Right lobe of liver (tissue), 6 donors: ENCODE measurements at regions not wholly inside any gene's neighbourhood (a gene's known extent, or its start where the extent isn't known, plus 50 kb on each side); places are given as distances from the start of the nearest gene placed in this dataset.

Experiments used
- ATAC-seq, 4 donors: fragments of 200-7000 bp; cut with Tn5 transposase; one replicate each; pipeline ENCODE4 v1.9.1; 2020; ENCODE audit warnings: mild to moderate bottlenecking in 4 of 4, moderate library complexity in 4 of 4
- DNase-seq, 3 donors: peaks; one replicate each; pipeline ENCODE4 v3.0.0-alpha.2; 2020
- H3K27ac ChIP-seq, 3 donors: fragments of 200-600 bp; one replicate each; pipeline ENCODE4 v1.8.0; 2022
- H3K27me3 ChIP-seq, 2 donors: fragments of 200-600 bp; one replicate each; pipeline ENCODE4 v1.8.0; 2022
- H3K36me3 ChIP-seq, 4 donors: fragments of 200-600 bp; sonication (generic) in 1 of 4; one replicate each; pipeline versions ENCODE4 v1.5.1 to v1.8.0; 2017 to 2022; ENCODE audit warnings: control low read depth in 1 of 4
- H3K4me1 ChIP-seq, 4 donors: fragments of 200-600 bp; sonication (generic) in 1 of 4; one replicate each; pipeline versions ENCODE4 v1.5.1 to v1.8.0; 2017 to 2022; ENCODE audit warnings: control low read depth in 1 of 4
- H3K4me3 ChIP-seq, 3 donors: fragments of 200-600 bp; one replicate each; pipeline ENCODE4 v1.8.0; 2022
- H3K9me3 ChIP-seq, 4 donors: fragments of 200-600 bp; sonication (generic) in 1 of 4; one replicate each; pipeline versions ENCODE4 v1.5.1 to v1.8.0; 2017 to 2022; ENCODE audit warnings: control low read depth in 1 of 4
- POLR2A ChIP-seq: fragments of 450-650 bp; IDR thresholded peaks from one replicate; pipeline ENCODE4 v1.6.1; 2017; ENCODE audit warnings: antibody characterized with exemption, mild to moderate bottlenecking
- WGBS: methylation state at CpG from one replicate; pipeline ENCODE4 v1.1.6; 2018; ENCODE audit warnings: low coverage, low lambda C conversion rate; ENCODE audit not compliant: insufficient coverage; ENCODE audit errors: missing lambda C conversion rate; 5-methylcytosine and 5-hydroxymethylcytosine counted together
- intact Hi-C, 2 donors: fragments of 100-400 bp; cut with DNase I; formaldehyde crosslinking; loops; one replicate each; pipeline versions ENCODE4 v1.11.2 to v1.14.1; 2022
- TF ChIP-seq, protein P1 (sequence below), 4 donors: fragments of 200-600 bp in 3 of 4; fragments of 450-650 bp in 1 of 4; IDR thresholded peaks; one replicate each; pipeline versions ENCODE4 v1.5.1 to v1.8.0; 2016 to 2022; ENCODE audit warnings: antibody characterized with exemption in 4 of 4, mild to moderate bottlenecking in 2 of 4
- donor health status: DM: no; HTN: yes; CAD: no.
- donor health status: DM: no; HTN: no; CAD: no.
- donor health status: DM: no; HTN: no; CAD: no.
- donor health status: DM: no; HTN: yes; CAD: no.
- donor health status: DM: no; HTN: yes; CAD: no.

DNA sequence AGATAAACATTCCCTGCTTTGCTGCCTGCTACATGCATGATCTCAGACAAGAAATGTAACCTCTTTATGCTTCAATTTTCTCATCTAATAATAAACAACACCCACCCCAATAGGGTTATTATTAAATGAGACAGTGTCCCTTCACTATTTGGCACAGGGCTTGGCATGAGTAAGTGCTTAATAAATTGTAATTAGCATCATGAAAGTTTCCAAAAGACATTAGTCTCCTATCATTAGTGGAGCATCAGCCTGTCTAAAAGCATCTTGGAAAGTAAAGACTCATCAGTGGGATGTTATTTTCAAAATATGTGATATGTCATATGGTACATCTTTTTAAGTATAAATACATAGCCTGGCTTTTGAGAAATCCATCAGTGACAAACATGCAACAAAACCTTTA lies 275.0 kb downstream of the ZEB2 start:
- Histone ChIP-seq H3K27me3 (no peaks in the 10 kb centered on the region), H3K27ac (no peak overlapping the region), H3K36me3 (no peaks in the 10 kb centered on the region), H3K9me3 (no peaks in the 10 kb centered on the region), H3K4me1 (no peaks in the 10 kb centered on the region), H3K4me3 (no peak overlapping the region)
- intact Hi-C loops: no loop called here
- TF ChIP-seq, protein P1, sequence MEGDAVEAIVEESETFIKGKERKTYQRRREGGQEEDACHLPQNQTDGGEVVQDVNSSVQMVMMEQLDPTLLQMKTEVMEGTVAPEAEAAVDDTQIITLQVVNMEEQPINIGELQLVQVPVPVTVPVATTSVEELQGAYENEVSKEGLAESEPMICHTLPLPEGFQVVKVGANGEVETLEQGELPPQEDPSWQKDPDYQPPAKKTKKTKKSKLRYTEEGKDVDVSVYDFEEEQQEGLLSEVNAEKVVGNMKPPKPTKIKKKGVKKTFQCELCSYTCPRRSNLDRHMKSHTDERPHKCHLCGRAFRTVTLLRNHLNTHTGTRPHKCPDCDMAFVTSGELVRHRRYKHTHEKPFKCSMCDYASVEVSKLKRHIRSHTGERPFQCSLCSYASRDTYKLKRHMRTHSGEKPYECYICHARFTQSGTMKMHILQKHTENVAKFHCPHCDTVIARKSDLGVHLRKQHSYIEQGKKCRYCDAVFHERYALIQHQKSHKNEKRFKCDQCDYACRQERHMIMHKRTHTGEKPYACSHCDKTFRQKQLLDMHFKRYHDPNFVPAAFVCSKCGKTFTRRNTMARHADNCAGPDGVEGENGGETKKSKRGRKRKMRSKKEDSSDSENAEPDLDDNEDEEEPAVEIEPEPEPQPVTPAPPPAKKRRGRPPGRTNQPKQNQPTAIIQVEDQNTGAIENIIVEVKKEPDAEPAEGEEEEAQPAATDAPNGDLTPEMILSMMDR (IDR thresholded peaks at IDR 0.05): no peak
- no peak for TF ChIP-seq POLR2A
- ATAC-seq (no peak), DNase-seq (no peak)

DNA sequence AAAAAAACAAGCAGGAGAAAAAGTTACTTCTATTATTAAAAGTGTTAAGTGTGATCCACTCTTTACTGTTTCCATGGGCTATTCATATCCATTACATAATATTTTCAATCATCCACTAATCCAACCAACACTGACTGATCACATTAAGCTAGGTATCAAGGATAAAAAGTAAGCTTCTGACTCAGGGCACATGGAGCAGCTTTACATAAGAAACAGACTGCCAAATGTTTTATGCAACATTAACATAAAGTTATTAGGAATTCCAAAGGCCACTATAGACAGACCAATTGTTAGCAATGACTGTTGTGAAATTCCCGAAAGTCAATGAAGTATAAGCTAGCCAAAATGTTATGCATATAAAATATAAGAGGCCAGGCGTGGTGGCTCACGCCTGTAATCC lies 277.6 kb downstream of the ZEB2 start:
- ATAC-seq (no peak), DNase-seq (no peak)
- no peaks in the 10 kb centered on the region for H3K27me3 ChIP-seq
- H3K27ac ChIP-seq: no peak overlapping the region
- H3K4me3 ChIP-seq: no peak overlapping the region
- intact Hi-C loops: no loop called here
- no peaks in the 10 kb centered on the region for H3K36me3 ChIP-seq
- 95% methylated on average over 3 of the region's 3 CpGs for WGBS
- no peaks in the 10 kb centered on the region for H3K4me1 ChIP-seq
- TF ChIP-seq, protein P1 (IDR thresholded peaks at IDR 0.05): no peak
- no peak for TF ChIP-seq POLR2A
- no peaks in the 10 kb centered on the region for H3K9me3 ChIP-seq

DNA sequence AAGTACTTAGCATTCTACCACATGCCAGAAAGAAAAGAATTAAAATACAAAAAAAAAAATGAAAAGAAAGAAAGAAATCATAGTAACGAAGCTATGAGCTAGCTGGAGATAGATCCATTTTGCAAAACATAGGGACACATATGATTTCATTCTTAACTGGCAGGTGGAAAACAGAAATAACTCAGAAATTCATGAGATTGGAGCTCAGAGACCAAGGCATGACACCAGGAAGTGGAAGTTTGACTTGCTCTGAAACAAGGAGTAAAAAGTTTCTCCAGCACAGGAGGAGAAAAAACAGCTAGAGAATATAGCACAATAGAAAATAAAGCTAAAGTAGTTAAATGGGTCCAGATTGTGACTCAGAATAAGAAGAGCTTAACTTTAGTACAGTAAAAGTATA lies 278.1 kb downstream of the ZEB2 start:
- WGBS: 86% methylated on average over 1 of the region's 1 CpG

DNA sequence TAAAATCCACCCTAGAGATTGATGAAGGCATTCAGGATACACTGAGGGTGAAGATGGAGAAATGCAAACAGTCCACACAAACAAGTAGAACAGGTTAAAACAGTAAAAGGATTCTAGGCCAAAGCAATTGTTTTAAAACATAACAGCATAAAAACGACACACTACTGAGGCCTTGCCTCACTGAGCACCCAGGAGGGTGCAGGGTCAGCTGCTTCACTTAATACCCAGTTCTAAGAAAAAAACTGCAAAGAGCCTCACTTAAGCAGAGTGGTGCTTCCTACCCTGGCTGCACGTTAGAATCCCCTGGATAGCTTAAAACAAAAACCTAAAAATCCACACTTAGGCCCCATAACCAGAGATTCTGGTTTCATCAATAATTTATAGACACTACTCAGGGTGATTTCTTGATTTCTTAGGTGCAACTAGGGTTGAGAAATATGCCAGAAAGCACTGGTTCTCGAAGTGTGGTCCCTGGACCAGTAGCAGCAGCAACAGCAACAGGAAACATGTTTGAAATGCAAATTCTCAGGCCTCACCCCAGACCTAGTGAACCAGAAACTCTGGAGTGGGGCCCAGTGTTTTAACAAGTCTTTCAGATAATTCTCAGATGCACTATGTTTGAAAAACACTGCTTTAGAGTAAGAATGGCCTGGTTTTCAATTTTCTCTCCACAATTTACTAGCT lies 279.1 kb downstream of the ZEB2 start:
- ATAC-seq: no peak
- Histone ChIP-seq H3K4me1 (no peaks in the 10 kb centered on the region), H3K27ac (no peak overlapping the region), H3K36me3 (no peaks in the 10 kb centered on the region), H3K4me3 (no peak overlapping the region), H3K27me3 (no peaks in the 10 kb centered on the region), H3K9me3 (no peaks in the 10 kb centered on the region)
- no peak for TF ChIP-seq POLR2A
- TF ChIP-seq, protein P1 (IDR thresholded peaks at IDR 0.05): no peak
- intact Hi-C loops: no loop called here
- 40% methylated on average over 3 of the region's 3 CpGs for WGBS
- DNase-seq: no peak

More for the DNA sequence above, 278.1 kb downstream of the ZEB2 start:
- no peaks in the 10 kb centered on the region for H3K36me3 ChIP-seq
- H3K4me3 ChIP-seq: no peak overlapping the region
- TF ChIP-seq, protein P1 (IDR thresholded peaks at IDR 0.05): no peak
- TF ChIP-seq POLR2A: no peak
- intact Hi-C loops: no loop called here
- H3K27ac ChIP-seq: no peak overlapping the region
- DNase-seq (no peak), ATAC-seq (no peak)
- H3K9me3 ChIP-seq: no peaks in the 10 kb centered on the region
- no peaks in the 10 kb centered on the region for H3K4me1 ChIP-seq
- H3K27me3 ChIP-seq: no peaks in the 10 kb centered on the region

DNA sequence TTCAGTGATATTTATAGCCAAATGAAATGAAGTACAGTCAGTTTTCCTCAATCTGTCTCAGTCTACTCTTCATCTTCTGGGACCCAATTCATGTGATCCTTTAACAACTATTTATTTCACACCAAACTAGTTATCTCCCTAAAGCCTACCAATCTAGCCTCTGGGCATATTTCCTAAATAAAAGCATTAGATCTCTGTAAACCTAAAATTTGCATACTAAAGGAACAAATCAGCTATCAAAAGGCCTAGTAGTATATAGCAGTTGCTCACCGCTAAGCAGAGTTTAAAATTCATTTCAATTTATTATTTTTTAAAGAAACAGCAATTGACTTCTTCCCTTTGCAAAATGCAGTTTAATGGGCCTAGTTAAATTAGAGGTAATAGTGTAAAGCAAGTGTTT lies 280.2 kb downstream of the ZEB2 start:
- intact Hi-C loops: no loop called here
- TF ChIP-seq, protein P1 (IDR thresholded peaks at IDR 0.05): no peak
- no peak for TF ChIP-seq POLR2A
- no peaks in the 10 kb centered on the region for H3K27me3 ChIP-seq

More for the DNA sequence above, 280.2 kb downstream of the ZEB2 start:
- H3K4me3 ChIP-seq: no peak overlapping the region
- no peak for DNase-seq
- no peak overlapping the region for H3K27ac ChIP-seq
- no peaks in the 10 kb centered on the region for H3K4me1 ChIP-seq
- no peak for ATAC-seq
- 95% methylated on average over 1 of the region's 1 CpG for WGBS
- H3K36me3 ChIP-seq: no peaks in the 10 kb centered on the region
- no peaks in the 10 kb centered on the region for H3K9me3 ChIP-seq
